HUDEP-2 (cell line): ENCODE measurements at regions not wholly inside any gene's neighbourhood (a gene's known extent, or its start where the extent isn't known, plus 50 kb on each side); places are given as distances from the start of the nearest gene placed in this dataset.

ENCODE experiments used
- DNase-seq, 76 experiments: peaks; one replicate each; lab custom pipeline; 2025; ENCODE audit not compliant: unreplicated experiment in 76 of 76; lab: John Stamatoyannopoulos, UW

DNA sequence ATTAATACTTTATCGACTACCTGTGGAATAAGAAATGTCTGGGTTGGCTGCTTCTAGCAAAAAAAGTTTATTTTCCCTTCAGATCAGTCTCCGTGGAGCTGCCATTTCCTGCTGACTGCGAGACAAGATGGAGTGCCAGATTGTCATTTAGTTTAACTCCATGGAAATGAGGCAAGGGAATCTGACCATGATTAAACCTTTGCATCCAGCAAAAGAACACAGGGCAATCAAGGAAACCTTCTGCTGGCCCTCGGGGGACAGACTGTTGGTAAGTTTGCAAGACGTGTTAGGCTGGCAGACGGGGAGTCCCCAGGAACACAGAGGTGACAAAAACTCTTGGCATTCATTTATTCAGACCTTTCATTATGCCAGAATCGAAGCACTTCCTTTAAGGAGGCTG is 52.2 kb upstream of the SPACA1 start:
- no peak for DNase-seq

DNA sequence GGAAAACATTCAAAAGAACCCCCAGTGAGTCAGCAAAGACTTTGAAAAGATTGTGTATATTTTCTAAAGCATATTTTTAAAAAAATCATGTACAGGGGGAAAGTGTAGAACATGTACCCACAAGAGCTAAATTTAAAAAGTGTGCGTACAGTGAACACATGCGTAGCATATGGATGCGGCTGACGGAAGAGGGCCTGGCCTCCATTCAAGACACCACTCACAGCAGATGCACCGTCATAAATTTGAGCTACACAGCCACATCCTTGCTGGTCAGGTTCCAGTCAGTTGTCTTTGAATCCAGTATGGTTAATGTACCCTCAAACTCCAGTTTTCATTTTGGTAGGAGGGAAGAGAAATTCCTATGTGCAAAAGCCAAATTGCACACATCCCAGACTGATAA is 54.3 kb upstream of the SPACA1 start:
- no peak for DNase-seq

DNA sequence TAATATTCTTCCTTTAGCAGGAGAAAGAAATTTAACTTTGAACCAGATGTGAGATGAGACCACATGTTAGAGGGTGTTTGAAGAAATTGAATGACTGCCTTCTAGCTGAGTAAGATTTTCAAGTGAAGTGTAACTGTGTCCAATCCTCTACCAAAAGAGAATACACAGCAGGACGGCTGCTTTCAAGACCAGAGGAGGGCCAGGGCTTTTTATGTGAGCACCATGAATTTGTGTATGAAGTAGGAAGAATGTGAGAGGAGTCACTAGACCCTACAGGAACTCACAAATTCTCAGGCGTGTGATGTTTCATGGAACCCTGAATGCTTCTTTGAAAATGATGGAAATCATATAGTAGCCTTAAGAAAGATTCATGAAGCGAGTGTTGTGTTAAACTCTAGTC is 56.8 kb upstream of the SPACA1 start:
- DNase-seq, result no peak

DNA sequence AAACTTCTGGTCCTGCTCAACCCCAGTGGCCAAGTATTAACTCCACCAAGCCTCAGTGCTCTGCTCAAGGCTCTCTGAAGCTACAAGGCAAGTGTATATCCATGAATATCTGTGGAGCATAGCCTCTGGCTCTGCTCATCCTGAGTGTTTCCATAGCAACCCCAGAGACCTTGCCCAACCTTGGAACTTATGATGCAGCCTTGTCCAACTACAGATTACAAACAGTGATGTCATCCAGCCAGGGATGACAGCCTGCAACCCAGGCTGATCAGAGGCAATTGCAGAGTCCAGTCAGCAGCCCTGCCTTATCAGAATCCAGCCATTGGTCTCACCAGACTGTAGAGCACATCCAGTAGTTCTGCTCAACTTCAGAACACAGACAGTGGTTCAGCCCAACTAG is 65.5 kb upstream of the SPACA1 start:
- DNase-seq, result no peak

DNA sequence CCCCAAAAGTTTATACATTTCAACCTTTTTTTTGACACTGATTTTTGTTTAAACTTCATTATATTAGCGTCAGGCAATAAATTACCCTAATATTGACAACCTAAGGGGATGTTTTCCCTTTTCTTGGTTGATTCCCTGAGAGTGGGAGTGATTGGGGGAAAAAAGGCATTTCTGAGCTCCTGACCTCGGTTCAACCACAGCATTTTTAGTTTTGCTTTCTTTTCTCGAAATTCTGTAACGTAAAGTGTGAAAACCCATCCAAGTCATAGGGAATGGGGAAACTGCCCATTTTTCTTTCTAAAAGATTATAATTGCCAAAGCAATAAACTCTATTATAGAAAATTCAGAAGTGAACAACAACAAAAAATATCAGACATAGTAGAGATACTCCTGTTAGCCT is 67.9 kb upstream of the SPACA1 start:
- DNase-seq, result no peak

DNA sequence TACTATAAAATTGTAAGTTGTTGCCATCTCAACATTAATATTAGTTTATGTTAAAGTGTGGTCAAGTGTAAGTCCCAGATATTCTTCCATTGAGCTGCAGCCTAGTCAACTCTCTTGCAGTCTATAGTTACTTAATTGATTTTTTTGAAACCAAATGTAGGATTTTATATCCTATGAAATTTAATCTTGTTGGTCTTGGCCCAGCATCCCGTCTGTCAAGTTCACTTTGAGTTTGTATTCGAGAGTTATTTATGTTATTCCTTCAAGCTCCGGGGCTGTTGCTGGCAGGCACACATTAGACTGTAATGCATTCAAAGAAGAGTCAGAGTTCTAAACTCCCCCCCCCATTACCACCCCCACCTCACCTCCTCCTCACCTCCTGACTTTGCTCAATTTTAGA is 71.0 kb upstream of the SPACA1 start:
- no peak for DNase-seq

DNA sequence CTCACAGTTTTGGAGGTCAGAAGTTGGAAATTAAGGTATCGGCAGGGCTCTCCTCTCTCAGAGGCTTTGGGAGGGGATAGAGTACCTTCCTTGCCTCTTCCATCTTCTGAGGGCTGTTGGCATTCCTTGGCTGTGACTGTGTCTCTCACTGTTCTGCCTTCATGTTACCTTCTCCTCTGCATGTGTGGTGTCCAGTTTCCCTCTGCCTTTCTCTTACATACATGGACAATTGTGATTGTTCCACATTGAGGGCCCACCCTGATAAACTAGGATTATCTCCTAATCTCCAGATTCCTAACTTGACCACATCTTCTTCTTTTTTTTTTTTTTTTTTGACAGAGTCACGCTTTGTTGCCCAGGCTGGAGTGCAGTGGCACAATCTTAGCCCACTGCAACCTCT is 72.1 kb upstream of the SPACA1 start:
- no peak for DNase-seq

DNA sequence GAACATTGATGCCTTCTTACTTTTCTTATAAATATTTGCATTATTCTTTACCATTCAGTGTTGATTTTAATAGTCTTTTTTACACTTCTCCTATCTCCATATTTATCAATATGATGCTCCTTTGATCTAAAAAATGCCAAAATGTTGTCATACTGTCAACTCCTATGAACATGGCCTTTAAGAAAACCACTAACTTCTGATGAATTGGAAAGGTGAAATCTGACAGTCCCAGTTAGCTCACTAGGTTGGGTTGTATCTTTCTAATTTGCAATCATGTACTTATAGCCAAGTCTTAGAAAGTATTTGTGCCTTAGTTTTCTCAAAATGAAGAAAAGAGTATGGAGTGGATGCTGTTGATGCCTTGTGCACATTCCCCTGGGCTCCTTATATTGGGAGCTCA is 75.4 kb upstream of the SPACA1 start:
- DNase-seq, result no peak

DNA sequence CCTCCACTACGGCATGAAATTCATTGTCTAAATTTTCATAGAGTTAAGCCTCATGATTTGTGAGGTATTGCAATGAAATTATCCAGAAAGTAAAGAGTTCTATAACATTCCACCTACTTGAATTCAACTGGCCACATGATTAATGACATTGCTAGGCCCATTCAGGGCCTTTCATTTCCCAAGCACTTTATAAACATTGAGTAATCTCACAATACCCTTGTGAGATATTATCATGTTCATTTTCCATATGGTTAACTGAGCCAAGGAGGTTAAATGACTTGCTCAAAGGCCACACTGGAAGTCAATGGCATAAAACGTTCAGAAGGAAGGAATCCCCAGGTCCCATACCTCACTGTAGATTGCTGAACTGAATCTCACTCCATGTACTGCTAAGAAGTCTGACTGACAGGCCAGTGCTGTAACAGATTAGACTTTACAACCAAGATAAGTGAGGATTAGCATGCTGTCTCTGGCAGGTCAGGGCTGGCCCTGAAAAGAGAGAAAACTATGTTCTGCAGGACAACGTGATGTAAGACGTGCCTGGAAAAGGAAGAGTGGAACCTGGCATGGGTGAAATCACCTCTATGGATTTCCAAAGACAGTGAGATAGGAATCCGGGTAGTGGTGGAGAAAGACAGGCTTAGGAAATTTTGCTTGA is 75.9 kb upstream of the SPACA1 start:
- DNase-seq, result no peak

DNA sequence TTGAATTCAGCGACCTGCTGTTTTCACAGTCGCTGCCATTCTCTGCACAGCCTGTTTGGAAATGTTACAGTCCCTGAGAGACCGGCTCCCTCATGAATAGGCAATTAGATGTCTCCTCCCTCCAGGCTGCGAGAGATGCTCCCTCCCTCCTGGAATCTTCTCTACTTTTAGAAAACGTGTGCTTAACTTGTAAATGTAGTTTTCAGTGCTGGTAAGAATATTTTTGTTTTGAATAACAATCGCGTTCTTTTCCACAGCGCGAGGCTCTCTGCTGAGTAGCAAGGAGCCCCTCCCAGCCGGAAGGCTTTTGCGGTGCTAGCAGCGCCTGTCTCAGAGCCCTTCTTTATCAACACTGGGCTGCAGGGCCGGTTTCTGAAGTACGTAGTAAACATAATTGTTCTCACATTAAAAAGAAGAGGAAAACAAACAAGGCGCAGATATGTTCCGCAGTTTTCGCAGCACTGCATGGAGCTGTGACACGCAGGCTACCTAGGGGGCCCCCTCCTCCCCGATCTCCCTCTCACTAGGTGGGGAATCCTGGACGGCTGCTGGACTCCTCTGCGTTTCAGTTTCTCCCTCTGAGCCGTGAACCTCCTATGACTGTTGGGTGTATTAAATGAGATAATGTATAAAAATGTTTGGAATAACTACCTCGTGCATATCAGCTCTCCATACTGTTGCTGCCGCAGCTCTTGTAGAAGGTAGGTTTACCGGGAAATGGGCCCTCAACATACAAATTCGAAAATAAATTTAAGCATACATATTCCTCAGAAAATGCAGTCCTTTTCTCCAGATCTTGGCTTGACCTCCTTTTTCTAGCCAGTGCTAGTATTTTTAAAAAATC is 79.0 kb upstream of the SPACA1 start:
- DNase-seq, result no peak

DNA sequence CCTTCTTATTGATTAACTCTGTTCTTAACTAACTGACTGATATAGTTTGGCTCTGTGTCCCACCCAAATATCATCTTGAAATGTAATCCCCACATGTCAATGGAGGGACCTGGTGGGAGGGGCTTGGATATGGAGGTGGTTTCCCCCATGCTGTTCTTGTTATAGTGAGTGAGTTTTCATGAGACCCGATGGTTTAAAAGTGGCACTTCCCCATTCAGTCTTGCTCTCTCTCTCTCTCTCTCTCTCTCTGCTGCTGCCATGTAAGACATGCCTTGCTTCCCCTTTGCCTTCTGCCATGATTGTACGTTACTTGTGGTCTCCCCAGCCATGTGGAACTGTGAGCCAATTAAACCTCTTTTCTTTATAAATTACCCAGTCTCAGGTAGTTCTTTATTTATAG is 81.8 kb upstream of the SPACA1 start:
- DNase-seq, result no peak

DNA sequence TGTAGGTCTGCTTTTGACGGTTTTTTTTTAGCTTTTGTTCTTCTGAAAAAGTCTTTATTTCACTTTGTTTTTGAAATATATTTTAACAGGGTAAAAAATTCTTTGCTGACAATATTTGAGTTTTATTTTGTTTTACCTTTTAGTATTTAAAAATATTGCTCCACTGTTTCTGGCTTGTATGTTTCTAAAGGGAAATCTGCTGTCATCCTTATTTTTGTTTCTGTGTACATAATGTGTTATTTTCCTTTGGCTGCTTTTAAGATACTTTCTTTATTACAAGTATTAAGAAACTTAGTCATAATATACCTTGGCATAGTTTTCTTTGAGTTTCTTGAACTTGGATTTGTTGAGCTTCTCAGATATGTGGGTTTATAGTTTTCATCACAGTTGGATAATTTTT is 88.6 kb upstream of the SPACA1 start:
- DNase-seq, result no peak

DNA sequence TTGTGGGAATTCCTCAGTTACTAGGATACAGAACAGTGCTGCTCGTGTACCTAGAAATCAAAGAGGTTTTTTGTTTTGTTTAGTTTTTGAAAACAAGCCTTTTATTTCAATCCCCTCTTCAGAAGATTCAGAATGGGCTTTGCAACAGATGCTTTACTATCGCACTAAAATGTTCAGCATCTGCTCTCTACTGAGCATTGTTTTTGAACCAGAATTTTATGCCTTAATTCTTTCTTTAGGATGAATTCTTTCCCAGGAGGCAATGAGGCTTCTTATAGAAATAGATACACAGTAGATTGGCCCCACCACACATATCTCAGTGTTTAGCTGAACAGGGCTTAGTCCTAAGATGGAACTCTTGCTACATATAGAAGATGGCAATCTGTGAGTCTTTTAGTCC is 95.9 kb upstream of the SPACA1 start:
- DNase-seq, result no peak

DNA sequence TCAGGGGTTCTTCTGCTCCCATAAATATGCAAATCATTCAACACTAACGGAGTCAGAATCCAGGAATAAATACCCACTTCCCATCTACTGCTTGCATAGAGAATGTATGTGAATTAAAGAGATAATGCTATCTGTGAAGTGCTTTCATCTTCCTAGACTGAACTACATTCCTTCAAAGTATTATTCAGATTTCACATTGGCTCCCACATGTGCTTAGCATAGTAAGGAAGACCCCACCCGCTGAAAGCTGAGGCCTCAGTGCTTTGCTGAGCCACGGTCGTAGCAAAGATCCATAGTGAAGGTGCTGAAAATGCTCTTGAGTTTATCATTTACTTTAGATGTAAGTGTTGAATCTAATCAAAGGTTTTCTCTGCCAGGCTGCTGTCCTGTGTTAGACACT is 97.0 kb upstream of the SPACA1 start:
- no peak for DNase-seq

DNA sequence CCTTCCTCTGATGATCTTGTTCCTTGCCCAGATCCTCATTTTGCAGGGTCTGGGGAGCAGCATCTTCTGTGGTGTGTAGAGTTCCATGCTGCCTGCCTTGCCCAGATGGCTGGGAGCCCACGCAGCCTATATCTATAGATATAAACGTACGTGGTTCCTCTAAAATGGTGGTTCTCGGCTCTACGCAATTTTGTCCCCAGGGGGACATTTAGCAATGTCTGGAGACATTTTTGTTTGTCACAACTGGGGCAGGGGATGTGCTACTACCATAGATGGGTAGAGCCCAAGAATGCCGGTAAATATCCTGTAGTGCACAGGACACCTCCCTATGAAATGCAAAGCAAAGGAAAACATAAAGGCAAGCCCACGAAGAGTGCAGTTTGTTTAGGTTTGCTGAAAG is 98.4 kb upstream of the SPACA1 start:
- DNase-seq, result no peak

DNA sequence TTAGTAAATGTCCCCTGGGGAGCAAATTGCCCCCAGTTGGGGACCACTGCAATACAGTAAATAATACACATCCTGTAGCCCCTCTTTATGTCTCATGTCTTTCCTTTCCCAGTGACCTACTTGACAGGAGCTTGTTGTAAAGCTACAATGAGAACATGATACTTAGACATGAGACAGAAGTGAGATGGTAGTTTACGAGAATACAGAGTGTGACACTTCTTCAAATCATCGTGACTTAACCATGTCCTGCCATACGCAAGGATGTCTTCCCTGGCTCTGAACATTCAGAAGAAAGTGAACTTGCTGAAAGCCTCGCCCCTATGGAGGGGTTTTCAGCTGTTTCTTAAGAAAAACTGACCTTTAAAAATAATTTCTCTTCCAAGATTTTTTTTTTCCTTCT is 101.0 kb upstream of the SPACA1 start:
- DNase-seq, result no peak

DNA sequence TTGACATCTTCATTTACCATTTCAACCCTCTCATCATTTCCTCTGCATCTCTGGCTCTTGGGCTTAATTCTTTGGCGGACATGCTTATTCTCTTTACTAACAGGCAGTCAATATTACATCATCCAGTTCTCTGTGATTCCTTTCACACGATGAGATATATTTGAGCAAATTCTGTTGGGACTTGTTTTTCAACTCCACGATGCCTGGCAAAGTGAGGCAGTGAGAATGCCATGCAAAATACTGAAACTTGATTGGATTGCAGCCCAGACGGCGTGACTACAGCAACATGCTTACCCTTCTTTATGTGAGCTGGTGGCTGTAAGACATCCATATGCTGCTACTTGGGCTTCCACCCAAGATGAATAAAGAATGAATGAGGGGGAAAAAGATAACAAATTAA is 101.7 kb upstream of the SPACA1 start:
- DNase-seq, result no peak

DNA sequence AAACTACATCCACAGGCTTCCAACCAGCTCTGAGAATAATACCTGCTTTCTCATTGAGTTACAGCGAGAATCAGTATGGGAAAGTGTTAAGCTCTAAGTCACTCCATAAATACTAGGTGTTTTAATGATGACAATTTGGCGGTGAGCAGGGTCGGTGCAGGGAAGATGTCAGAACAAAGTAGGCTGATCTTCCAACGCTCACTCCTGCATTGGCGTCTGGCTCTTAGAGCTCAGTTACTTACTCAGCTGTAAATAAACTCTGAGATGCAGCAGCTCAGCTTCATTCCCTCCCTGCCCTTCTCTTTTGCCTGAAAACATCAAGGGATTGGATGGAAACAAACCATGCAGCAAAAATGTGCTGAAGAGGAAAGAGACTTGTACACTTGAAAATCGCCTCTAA is 102.5 kb upstream of the SPACA1 start:
- no peak for DNase-seq

DNA sequence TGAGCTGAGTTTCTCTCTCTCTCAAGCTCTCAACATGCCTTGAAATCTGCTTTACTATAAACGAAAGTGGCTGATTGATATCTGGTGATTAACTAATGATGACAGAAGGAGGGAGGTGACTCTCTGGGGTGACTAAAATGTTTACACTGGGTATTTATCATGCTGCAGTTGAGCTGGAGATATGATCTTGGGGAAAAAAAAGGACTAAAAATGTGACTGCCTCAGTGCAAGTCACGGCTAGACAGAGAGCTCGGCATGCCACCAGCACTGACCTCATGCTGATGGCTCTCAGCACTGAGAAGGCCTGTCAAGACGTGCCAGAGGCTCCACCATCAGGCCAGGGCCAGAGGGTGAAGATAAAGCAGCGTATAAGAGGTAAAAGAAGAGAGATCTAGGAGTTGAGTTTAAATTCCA is 103.1 kb upstream of the SPACA1 start:
- DNase-seq, result peak in 5 of 76 experiments; percentile 8 to 34 (median 17)

DNA sequence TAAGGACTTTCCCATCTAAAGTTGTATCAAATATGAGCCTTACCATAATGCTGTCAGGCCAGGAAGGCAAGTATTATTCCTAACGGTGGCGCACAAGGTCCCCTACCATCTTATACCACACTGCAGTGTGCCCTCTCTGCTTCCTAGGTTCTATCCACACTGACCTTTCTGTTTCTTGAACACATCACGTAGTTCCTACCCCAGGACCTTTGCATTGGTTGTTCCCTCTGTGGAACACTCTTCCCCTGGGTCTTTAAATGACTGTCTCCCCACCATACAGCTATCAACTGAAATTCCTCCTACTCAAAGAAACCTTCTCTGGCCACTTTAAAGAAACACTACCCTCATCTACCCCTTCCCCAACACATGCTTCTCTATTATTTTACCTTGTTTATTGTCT is 104.5 kb upstream of the SPACA1 start:
- no peak for DNase-seq

DNA sequence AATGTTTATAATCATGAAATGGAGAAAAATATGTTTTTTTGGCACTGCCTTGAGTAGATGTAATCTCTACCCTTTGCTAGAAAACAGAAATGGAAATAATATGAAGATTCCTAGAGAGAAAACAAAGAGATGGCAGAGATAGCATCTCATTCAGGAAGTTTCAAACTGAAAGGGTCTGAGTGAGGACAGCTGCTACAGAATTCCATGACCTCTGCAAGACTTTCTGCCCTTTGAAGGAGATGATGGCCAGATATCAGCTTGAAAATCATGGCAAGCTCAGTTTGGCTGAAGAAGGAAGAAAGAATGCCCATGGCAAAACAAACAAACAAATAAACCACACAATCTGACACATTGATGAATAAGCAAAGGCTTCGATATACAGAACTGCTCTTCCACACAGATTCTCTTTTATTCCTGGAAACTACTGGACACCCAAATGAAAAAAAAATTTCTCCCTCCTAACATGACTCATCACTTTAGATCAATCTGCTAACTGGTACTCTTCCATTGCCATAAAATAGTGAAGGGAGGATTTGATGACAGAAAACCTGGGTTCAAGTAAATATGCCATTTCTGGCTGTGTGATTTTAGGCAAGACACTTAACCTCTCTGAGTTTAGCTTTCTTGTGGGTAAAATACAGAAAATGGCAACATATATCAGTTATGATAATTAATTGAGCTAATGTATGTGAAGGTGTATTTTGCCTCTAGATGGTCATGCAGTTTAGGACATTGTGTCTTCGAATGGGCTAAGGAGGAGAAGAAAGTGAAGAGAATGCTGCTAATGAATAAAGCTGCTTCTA is 105.9 kb upstream of the SPACA1 start:
- no peak for DNase-seq

DNA sequence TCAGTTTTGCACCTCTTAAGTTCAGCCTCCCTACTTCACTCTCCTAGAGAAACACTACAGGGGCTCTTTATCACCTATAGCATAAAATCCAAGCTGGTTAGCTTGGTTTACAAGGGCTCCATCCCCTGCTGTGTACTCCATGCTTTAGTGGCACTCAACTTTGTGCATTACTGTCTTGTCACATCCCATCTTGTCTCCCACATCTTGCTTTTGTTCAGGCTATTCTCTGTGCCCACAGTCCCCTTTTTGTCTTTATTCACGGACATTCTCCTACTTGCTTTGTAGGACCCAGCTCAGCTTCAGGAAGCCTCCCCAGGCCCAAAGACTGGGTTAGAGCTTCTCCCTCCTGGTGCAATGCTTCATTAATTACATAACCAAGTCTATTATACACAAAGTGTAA is 107.9 kb upstream of the SPACA1 start:
- DNase-seq, result no peak
